CD1c-positive myeloid dendritic cell (primary cell): ENCODE measurements at regions not wholly inside any gene's neighbourhood (a gene's known extent, or its start where the extent isn't known, plus 50 kb on each side); places are given as distances from the start of the nearest gene placed in this dataset.
"Not testable (repeated sequence)": the region's sequence is repeated elsewhere in the genome, so short reads cannot be mapped to it uniquely, and the experiment has no call there.

Experiments
- DNase-seq: peaks from one replicate; pipeline ENCODE4 v3.0.0-alpha.2; 2016; ENCODE audit errors: extremely low spot score

DNA sequence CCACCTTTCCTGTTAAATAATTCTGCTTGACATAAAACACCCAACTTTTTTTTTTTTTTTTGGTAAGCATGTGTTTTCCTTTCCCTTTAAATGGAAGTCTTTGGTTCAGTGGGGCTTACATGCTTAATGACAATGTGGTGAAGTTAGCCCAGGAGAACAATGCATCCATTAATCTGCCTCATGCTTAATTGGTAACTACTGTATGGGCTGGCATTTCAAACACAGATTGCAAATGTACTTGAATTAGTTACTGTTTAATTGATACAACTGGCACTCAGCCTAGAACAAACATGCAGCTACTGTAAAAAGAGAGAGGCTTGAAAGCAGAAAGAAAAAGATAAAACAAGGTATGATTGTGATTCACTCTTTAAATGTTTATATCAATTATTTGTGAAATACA is 483.6 kb upstream of the NOX3 start:
- DNase-seq, result no peak

GRCh38 chr6:155936551-155936950 is 480.9 kb upstream of the NOX3 start:
- no peak for DNase-seq

GRCh38 chr6:155936127-155936526 is 480.5 kb upstream of the NOX3 start:
- no peak for DNase-seq

- no peak for DNase-seq
These were observed 461.4 kb upstream of the NOX3 start for GRCh38 chr6:155916846-155917624.

- no peak for DNase-seq
These were observed 460.0 kb upstream of the NOX3 start for GRCh38 chr6:155915651-155916050.

DNA sequence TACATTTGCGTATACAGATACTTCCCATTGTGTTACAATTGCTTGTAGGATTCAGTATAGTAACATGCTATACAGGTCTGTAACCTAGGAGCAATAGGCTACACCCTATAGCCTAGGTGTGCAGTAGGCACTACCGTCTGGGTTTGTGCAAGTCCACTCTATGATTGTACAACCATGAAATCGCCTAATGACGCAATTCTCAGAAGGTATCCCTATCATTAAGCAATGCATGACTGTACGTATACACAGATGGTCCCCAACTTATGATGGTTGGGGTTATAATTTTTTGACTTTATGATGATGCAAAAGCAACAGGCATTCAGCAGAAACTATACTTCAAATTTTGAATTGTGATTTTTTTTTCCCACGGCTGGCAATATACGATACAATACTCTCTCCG is 458.2 kb upstream of the NOX3 start:
- no peak for DNase-seq

GRCh38 chr6:155909710-155910109 is 454.1 kb upstream of the NOX3 start:
- no peak for DNase-seq

GRCh38 chr6:155895641-155896040 is 440.0 kb upstream of the NOX3 start:
- DNase-seq, result no peak

DNA sequence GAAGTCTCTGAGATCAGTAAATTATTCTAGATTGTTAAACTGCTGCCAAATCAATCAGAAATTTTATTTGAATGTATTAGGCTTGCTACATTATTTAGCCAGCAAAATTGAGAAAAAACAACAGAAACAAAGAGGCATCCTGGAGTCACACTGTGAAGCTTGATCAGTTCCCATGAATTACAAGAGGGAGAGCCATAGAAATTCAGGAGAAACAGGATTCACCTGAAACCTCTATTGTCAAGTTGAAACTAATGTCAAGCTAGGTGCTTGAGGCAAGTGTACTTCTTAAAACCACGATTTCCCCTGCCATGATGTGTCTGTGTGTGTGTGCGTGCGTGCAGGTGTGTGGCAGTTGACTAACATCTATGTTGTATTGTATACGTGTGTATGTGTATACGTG is 439.1 kb upstream of the NOX3 start:
- no peak for DNase-seq

- DNase-seq, result no peak
These were observed 438.6 kb upstream of the NOX3 start for GRCh38 chr6:155894262-155894661.

- no peak for DNase-seq
These were observed 434.8 kb upstream of the NOX3 start for GRCh38 chr6:155890409-155890808.

DNA sequence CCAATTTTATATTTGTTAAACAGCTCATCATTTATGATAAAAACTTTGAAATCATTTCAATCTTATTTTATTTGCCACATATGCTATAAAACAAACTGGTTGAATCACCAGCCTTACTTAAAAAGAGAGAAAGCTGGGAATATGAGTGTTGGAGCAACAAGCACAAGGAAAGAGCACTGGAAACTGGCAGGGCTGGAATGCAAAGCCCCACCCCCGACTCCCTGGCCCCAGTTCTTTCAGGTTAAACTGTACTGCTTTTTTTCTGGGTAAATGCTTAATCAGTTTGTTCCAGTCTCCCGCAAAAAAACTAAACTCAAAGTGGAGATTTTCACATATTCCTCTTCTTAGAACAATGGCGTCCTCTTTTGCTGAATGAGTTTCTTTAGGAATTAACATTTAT is 433.8 kb upstream of the NOX3 start:
- no peak for DNase-seq

GRCh38 chr6:155887421-155887820 is 431.8 kb upstream of the NOX3 start:
- DNase-seq, result no peak

DNA sequence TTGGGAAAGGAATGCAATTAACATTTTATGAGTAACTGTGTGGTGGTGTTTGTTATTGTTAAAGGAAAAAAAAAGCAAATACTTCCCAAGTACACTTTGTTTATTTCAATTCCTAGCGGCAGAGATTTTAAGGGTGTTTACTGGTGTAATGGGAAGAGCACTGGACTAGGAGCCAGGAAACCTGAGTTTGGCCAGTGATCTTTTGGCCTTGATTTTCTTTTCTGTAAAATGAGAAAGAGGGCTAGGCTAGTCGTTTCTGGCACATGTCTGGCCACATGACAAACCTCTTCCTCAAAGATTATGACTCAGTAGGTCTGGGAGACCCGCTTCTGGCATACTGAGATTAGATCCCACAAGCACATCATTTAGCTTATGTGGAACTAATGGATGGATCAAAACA is 428.1 kb upstream of the NOX3 start:
- no peak for DNase-seq

DNA sequence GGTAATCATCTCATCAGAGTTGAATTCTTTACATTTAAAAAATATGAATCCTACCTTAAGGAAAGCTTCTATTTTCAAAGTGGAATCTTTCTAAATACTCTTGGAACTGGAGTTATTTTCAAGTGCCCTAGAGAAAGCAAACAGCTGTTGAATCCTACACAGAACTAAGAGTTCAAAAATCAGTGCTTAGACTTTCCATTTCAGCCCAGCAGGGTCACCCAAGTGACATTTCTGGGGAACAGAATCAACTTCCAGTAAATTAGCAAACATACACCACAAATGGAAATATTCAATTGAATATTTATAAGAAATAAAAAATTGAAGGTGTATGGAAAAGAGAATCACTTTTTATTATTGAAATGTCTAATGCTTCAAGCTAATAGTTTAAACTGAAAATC is 427.7 kb upstream of the NOX3 start:
- DNase-seq, result no peak

GRCh38 chr6:155882527-155883333 is 427.1 kb upstream of the NOX3 start:
- DNase-seq, result no peak

GRCh38 chr6:155881826-155882526 is 426.3 kb upstream of the NOX3 start:
- DNase-seq, result no peak

GRCh38 chr6:155880900-155881299 is 425.3 kb upstream of the NOX3 start:
- DNase-seq, result peak; percentile 5

- DNase-seq, result no peak
These were observed 417.3 kb upstream of the NOX3 start for GRCh38 chr6:155872961-155873360.

- DNase-seq, result no peak
These were observed 412.0 kb upstream of the NOX3 start for GRCh38 chr6:155867682-155868081.

DNA sequence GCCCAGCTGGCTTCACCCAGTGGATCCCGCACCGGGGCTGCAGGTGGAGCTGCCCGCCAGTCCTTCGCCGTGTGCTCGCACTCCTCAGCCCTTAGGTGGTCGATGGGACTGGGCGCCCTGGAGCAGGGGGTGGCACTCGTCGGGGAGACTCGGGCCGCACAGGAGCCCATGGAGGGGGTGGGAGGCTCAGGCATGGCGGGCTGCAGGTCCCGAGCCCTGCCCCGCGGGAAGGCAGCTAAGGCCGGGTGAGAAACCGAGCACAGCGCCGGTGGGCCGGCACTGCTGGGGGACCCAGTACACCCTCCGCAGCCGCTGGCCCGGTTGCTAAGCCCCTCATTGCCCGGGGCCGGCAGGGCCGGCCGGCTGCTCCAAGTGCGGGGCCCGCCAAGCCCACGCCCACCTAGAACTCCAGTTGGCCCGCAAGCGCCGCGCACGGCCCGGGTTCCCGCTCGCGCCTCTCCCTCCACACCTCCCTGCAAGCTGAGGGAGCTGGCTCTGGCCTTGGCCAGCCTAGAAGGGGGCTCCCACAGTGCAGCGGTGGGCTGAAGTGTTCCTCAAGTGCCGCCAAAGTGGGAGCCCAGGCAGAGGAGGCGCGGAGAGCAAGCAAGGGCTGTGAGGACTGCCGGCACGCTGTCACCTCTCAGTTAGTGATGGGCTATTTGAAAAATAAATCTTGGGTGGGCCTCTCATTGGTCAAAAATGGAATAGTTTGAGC is 411.2 kb upstream of the NOX3 start:
- not testable (repeated sequence) for DNase-seq

GRCh38 chr6:155861821-155862220 is 406.2 kb upstream of the NOX3 start:
- DNase-seq, result no peak
